ENCODE measurements at regions not wholly inside any gene's neighbourhood (a gene's known extent, or its start where the extent isn't known, plus 50 kb on each side); places are given as distances from the start of the nearest gene placed in this dataset.

DNA sequence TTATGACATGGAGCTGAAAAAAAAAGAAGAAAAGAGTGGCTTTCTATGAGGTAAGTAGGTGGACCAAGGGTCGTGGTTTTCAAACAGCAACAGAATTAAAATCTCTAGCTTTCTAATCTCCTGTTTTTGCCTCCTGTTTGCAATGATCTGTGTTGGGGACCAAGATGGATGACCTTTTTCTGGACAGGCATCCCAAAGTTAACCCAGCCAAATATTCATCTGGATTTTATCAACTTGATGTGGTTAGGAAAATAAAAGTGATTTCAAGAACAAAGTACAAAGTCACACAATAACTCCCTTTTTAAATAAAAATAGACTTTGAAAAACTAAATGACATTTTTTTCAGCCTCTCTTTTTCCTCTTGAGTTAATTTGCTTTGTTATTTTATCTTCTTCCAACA, 282.1 kb upstream of the PRDM1 start:
- TF ChIP-seq TOX (CRISPR knock-in tag; IDR thresholded peaks at IDR 0.05; ENCODE audit: borderline replicate concordance) (no peak), CSDC2 (CRISPR knock-in tag; IDR thresholded peaks at IDR 0.05) (no peak), ZC3H10 (CRISPR knock-in tag; IDR thresholded peaks at IDR 0.05) (no peak), ZNF565 (CRISPR knock-in tag; conservative IDR thresholded peaks at IDR 0.05; ENCODE audit: low read depth) (no peak)
- TF ChIP-seq, protein P1, sequence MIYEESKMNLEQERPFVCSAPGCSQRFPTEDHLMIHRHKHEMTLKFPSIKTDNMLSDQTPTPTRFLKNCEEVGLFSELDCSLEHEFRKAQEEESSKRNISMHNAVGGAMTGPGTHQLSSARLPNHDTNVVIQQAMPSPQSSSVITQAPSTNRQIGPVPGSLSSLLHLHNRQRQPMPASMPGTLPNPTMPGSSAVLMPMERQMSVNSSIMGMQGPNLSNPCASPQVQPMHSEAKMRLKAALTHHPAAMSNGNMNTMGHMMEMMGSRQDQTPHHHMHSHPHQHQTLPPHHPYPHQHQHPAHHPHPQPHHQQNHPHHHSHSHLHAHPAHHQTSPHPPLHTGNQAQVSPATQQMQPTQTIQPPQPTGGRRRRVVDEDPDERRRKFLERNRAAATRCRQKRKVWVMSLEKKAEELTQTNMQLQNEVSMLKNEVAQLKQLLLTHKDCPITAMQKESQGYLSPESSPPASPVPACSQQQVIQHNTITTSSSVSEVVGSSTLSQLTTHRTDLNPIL (CRISPR knock-in tag; IDR thresholded peaks at IDR 0.05; ENCODE audit: low read depth): no peak

Measured in SK-N-SH treated with all-trans-retinoic acid at 6 μM for 48 hours (cell line).